Neuronal stem cell (in vitro differentiated cells): ENCODE measurements at regions not wholly inside any gene's neighbourhood (a gene's known extent, or its start where the extent isn't known, plus 50 kb on each side); places are given as distances from the start of the nearest gene placed in this dataset.

Experiments
- DNase-seq: peaks from one replicate; pipeline ENCODE4 v3.0.0-alpha.2; 2013; ENCODE audit warnings: low spot score
- H2AFZ ChIP-seq: one replicate; pipeline ENCODE4 v1.6.1; 2013; ENCODE audit warnings: mild to moderate bottlenecking, low read length, inconsistent platforms
- H2AK5ac ChIP-seq: 2 replicates; pipeline ENCODE4 v1.6.1; 2013; ENCODE audit warnings: low read depth, mild to moderate bottlenecking, inconsistent platforms, low read length, moderate library complexity, mixed read lengths
- H2BK120ac ChIP-seq: 2 replicates; pipeline ENCODE4 v1.6.1; 2013; ENCODE audit warnings: low read depth, mild to moderate bottlenecking, inconsistent platforms, low read length, moderate library complexity, mixed read lengths
- H2BK12ac ChIP-seq: one replicate; pipeline ENCODE4 v1.6.1; 2013; ENCODE audit warnings: low read length, inconsistent platforms
- H2BK15ac ChIP-seq: 2 replicates; pipeline ENCODE4 v1.6.1; 2013; ENCODE audit warnings: mild to moderate bottlenecking, low read length, inconsistent platforms, mixed read lengths
- H2BK5ac ChIP-seq: one replicate; pipeline ENCODE4 v1.6.1; 2013; ENCODE audit warnings: inconsistent platforms, mild to moderate bottlenecking, low read length, moderate library complexity
- H3K14ac ChIP-seq: one replicate; pipeline ENCODE4 v1.6.1; 2013; ENCODE audit warnings: low read length, inconsistent platforms
- H3K18ac ChIP-seq: 2 replicates; pipeline ENCODE4 v1.6.1; 2013; ENCODE audit warnings: low read length, inconsistent platforms
- H3K23ac ChIP-seq: 2 replicates; pipeline ENCODE4 v1.6.1; 2013; ENCODE audit warnings: low read depth, mild to moderate bottlenecking, mixed read lengths, low read length, inconsistent platforms; ENCODE audit not compliant: poor library complexity
- H3K27ac ChIP-seq: replicated peaks from 3 replicates; pipeline ENCODE4 v1.5.1; 2013; ENCODE audit warnings: low read length, inconsistent platforms
- H3K27me3 ChIP-seq, 3 experiments: 2 replicates each; pipeline ENCODE4 v1.6.1; 2013; ENCODE audit warnings: low read length in 3 of 3, mild to moderate bottlenecking in 2 of 3, inconsistent platforms in 1 of 3, low read depth in 1 of 3, mixed read lengths in 1 of 3, moderate library complexity in 1 of 3; ENCODE audit not compliant: control insufficient read depth in 3 of 3, insufficient read depth in 3 of 3
- H3K36me3 ChIP-seq, 2 donors: replicated peaks in 1 of 2; 2 replicates each; pipeline ENCODE4 v1.6.1; 2013; ENCODE audit warnings: low read length in 2 of 2; ENCODE audit not compliant: control insufficient read depth in 2 of 2, insufficient read depth in 2 of 2
- H3K4ac ChIP-seq: 2 replicates; pipeline ENCODE4 v1.6.1; 2013; ENCODE audit warnings: inconsistent platforms, mild to moderate bottlenecking, low read length, moderate library complexity
- H3K4me1 ChIP-seq, 2 donors: 1 replicate in 1 of 2; 2 replicates in 1 of 2; pipeline ENCODE4 v1.6.1; 2013; ENCODE audit warnings: low read length in 2 of 2, low read depth in 1 of 2; ENCODE audit not compliant: control insufficient read depth in 2 of 2, insufficient read depth in 1 of 2
- H3K4me2 ChIP-seq: one replicate; pipeline ENCODE4 v1.6.1; 2013; ENCODE audit warnings: mild to moderate bottlenecking, low read length, inconsistent platforms; ENCODE audit not compliant: insufficient read depth, poor library complexity, severe bottlenecking
- H3K4me3 ChIP-seq, 2 donors: 2 replicates each; pipeline ENCODE4 v1.5.1; 2013; ENCODE audit warnings: low read length in 2 of 2, mild to moderate bottlenecking in 2 of 2, inconsistent platforms in 1 of 2, moderate library complexity in 1 of 2
- H3K79me1 ChIP-seq: one replicate; pipeline ENCODE4 v1.6.1; 2013; ENCODE audit warnings: low read depth, mild to moderate bottlenecking, inconsistent platforms, low read length, moderate library complexity
- H3K9ac ChIP-seq: one replicate; pipeline ENCODE4 v1.6.1; 2013; ENCODE audit warnings: mild to moderate bottlenecking, low read depth, low read length, inconsistent platforms; ENCODE audit not compliant: poor library complexity
- H3K9me3 ChIP-seq, 2 donors: replicated peaks in 1 of 2; 2 replicates each; pipeline versions ENCODE3 to v1.6.1; 2013; ENCODE audit warnings: low read length in 2 of 2, mild to moderate bottlenecking in 2 of 2, inconsistent platforms in 1 of 2, low read depth in 1 of 2, mixed read lengths in 1 of 2, moderate library complexity in 1 of 2; ENCODE audit not compliant: control insufficient read depth in 2 of 2, insufficient read depth in 1 of 2
- H4K8ac ChIP-seq: one replicate; pipeline ENCODE4 v1.6.1; 2013; ENCODE audit warnings: low read depth, mild to moderate bottlenecking, inconsistent platforms, low read length, moderate library complexity
- H4K91ac ChIP-seq: one replicate; pipeline ENCODE4 v1.6.1; 2013; ENCODE audit warnings: low read length, low read depth, mild to moderate bottlenecking, inconsistent platforms; ENCODE audit not compliant: poor library complexity
- whole genome bisulfite sequencing, 2 donors: extraction: QIAGEN DNeasy Blood & Tissue Kit; methylation state at CpG; one replicate each; pipeline ENCODE4 v1.1.7; 2013; ENCODE audit warnings: missing lambda C conversion rate in 2 of 2, mixed read lengths in 1 of 2; ENCODE audit not compliant: insufficient read length in 2 of 2, insufficient replicate concordance in 1 of 2; ENCODE audit errors: extremely low coverage in 2 of 2; 5-methylcytosine and 5-hydroxymethylcytosine counted together

- no peak overlapping the region for H3K9ac ChIP-seq
- no peak overlapping the region for H2BK120ac ChIP-seq
- no peaks in the 10 kb centered on the region for H3K27me3 ChIP-seq
- H3K18ac ChIP-seq, result no peak overlapping the region
- no peaks in the 10 kb centered on the region for H3K4me1 ChIP-seq
- H3K4me2 ChIP-seq, result no peak overlapping the region
- no peak overlapping the region for H3K23ac ChIP-seq
- no peak for DNase-seq
- H2AK5ac ChIP-seq, result no peak overlapping the region
- H3K36me3 ChIP-seq, result no peaks in the 10 kb centered on the region
- no peak overlapping the region for H3K4me3 ChIP-seq
- H2AFZ ChIP-seq, result no peak overlapping the region
- H3K4ac ChIP-seq, result no peak overlapping the region
- H2BK12ac ChIP-seq, result no peak overlapping the region
- H2BK5ac ChIP-seq, result no peak overlapping the region
- WGBS, 2 donors, result no CpG with 5 or more reads among the region's 6 CpGs
- no peak overlapping the region for H4K8ac ChIP-seq
- H3K14ac ChIP-seq, result no peak overlapping the region
- no peaks in the 10 kb centered on the region for H3K9me3 ChIP-seq
- H3K79me1 ChIP-seq, result no peaks in the 10 kb centered on the region
- no peak overlapping the region for H3K27ac ChIP-seq
- no peak overlapping the region for H4K91ac ChIP-seq
- H2BK15ac ChIP-seq, result no peak overlapping the region
Observed at GRCh38 chr6:104522533-104522932, 337.2 kb downstream of the HACE1 start.

- Histone ChIP-seq H3K4me2 (no peak overlapping the region), H2BK15ac (no peak overlapping the region), H3K79me1 (no peaks in the 10 kb centered on the region), H2AK5ac (no peak overlapping the region), H3K18ac (no peak overlapping the region), H3K27ac (no peak overlapping the region), H3K4me1 (no peaks in the 10 kb centered on the region), H4K91ac (no peak overlapping the region), H3K9me3 (no peaks in the 10 kb centered on the region), H2BK5ac (no peak overlapping the region), H2BK120ac (no peak overlapping the region), H2AFZ (no peak overlapping the region), H3K36me3 (no peaks in the 10 kb centered on the region), H3K27me3 (no peaks in the 10 kb centered on the region), H3K4me3 (no peak overlapping the region), H3K9ac (no peak overlapping the region), H4K8ac (no peak overlapping the region), H3K4ac (no peak overlapping the region), H2BK12ac (no peak overlapping the region), H3K14ac (no peak overlapping the region), H3K23ac (no peak overlapping the region)
- no peak for DNase-seq
- no CpG with 5 or more reads among the region's 3 CpGs for WGBS, 2 donors
Observed at GRCh38 chr6:104521176-104521575, 338.5 kb downstream of the HACE1 start.

- H2BK15ac ChIP-seq, result no peak overlapping the region
- WGBS, 2 donors, result no CpG with 5 or more reads among the region's 4 CpGs
- no peak overlapping the region for H3K4ac ChIP-seq
- H3K4me3 ChIP-seq, result no peak overlapping the region
- no peak overlapping the region for H3K14ac ChIP-seq
- H4K8ac ChIP-seq, result no peak overlapping the region
- no peak overlapping the region for H2BK5ac ChIP-seq
- no peak overlapping the region for H2AFZ ChIP-seq
- H3K36me3 ChIP-seq, result no peaks in the 10 kb centered on the region
- DNase-seq, result no peak
- H2BK120ac ChIP-seq, result no peak overlapping the region
- no peak overlapping the region for H4K91ac ChIP-seq
- no peak overlapping the region for H3K9ac ChIP-seq
- H3K4me1 ChIP-seq, result no peaks in the 10 kb centered on the region
- H3K23ac ChIP-seq, result no peak overlapping the region
- H3K27me3 ChIP-seq, result no peaks in the 10 kb centered on the region
- H3K18ac ChIP-seq, result no peak overlapping the region
- no peaks in the 10 kb centered on the region for H3K9me3 ChIP-seq
- no peaks in the 10 kb centered on the region for H3K79me1 ChIP-seq
- H2BK12ac ChIP-seq, result no peak overlapping the region
- no peak overlapping the region for H2AK5ac ChIP-seq
- no peak overlapping the region for H3K4me2 ChIP-seq
- no peak overlapping the region for H3K27ac ChIP-seq
Observed at GRCh38 chr6:104519566-104519965, 340.2 kb downstream of the HACE1 start.

GRCh38 chr6:104509355-104509754 is 350.4 kb downstream of the HACE1 start:
- Histone ChIP-seq H2BK120ac (no peak overlapping the region), H3K4me1 (no peaks in the 10 kb centered on the region), H3K79me1 (no peaks in the 10 kb centered on the region), H3K4me3 (no peak overlapping the region), H2BK5ac (no peak overlapping the region), H2AFZ (no peak overlapping the region), H3K4me2 (no peak overlapping the region), H3K9ac (no peak overlapping the region), H4K91ac (no peak overlapping the region), H3K4ac (no peak overlapping the region), H2AK5ac (no peak overlapping the region), H2BK12ac (no peak overlapping the region), H3K23ac (no peak overlapping the region), H3K27ac (no peak overlapping the region), H4K8ac (no peak overlapping the region), H3K14ac (no peak overlapping the region), H2BK15ac (no peak overlapping the region), H3K36me3 (no peaks in the 10 kb centered on the region), H3K18ac (no peak overlapping the region), H3K27me3 (no peaks in the 10 kb centered on the region), H3K9me3 (peaks cover 0 to 1% of the 10 kb centered on the region in 2 donors)
- DNase-seq, result no peak
- no CpG with 5 or more reads among the region's 3 CpGs for WGBS, 2 donors
